HEK293T (cell line): ENCODE measurements at regions not wholly inside any gene's neighbourhood (a gene's known extent, or its start where the extent isn't known, plus 50 kb on each side); places are given as distances from the start of the nearest gene placed in this dataset.

Experiments used
- ARNT ChIP-seq: fragments of 450-650 bp; IDR thresholded peaks from 2 replicates; pipeline ENCODE4 v1.6.1; 2017; ENCODE audit warnings: mild to moderate bottlenecking
- BHLHE40 ChIP-seq: fragments of 450-650 bp; IDR thresholded peaks from 2 replicates; pipeline ENCODE4 v1.6.1; 2016; ENCODE audit warnings: mild to moderate bottlenecking, moderate library complexity, borderline replicate concordance
- CTBP1 ChIP-seq: fragments of 450-650 bp; IDR thresholded peaks from 2 replicates; pipeline ENCODE4 v1.6.1; 2016; ENCODE audit warnings: borderline replicate concordance
- ELF4 ChIP-seq: fragments of 450-650 bp; IDR thresholded peaks from 2 replicates; pipeline ENCODE4 v1.6.1; 2017; ENCODE audit warnings: antibody characterized with exemption
- FOXA1 ChIP-seq: fragments of 450-650 bp; IDR thresholded peaks from 2 replicates; pipeline ENCODE4 v1.6.1; 2016; ENCODE audit warnings: mild to moderate bottlenecking
- FOXK2 ChIP-seq: fragments of 450-650 bp; IDR thresholded peaks from 2 replicates; pipeline ENCODE4 v1.6.1; 2016; ENCODE audit warnings: mild to moderate bottlenecking
- FOXM1 ChIP-seq: fragments of 450-650 bp; IDR thresholded peaks from 2 replicates; pipeline ENCODE4 v1.6.1; 2017; ENCODE audit warnings: mild to moderate bottlenecking, borderline replicate concordance
- HDGF ChIP-seq: fragments of 450-650 bp; IDR thresholded peaks from 2 replicates; pipeline ENCODE4 v1.6.1; 2017; ENCODE audit warnings: antibody characterized with exemption, borderline replicate concordance
- L3MBTL2 ChIP-seq: fragments of 450-650 bp; conservative IDR thresholded peaks from 2 replicates; pipeline ENCODE4 v1.6.1; 2016; ENCODE audit warnings: mild to moderate bottlenecking
- LEF1 ChIP-seq: fragments of 450-650 bp; IDR thresholded peaks from 2 replicates; pipeline ENCODE4 v1.6.1; 2017; ENCODE audit warnings: mild to moderate bottlenecking, borderline replicate concordance
- NFRKB ChIP-seq: fragments of 450-650 bp; IDR thresholded peaks from 2 replicates; pipeline ENCODE4 v1.6.1; 2016; ENCODE audit warnings: mild to moderate bottlenecking, moderate library complexity
- SP1 ChIP-seq: fragments of 450-650 bp; IDR thresholded peaks from 2 replicates; pipeline ENCODE4 v1.6.1; 2017
- SUZ12 ChIP-seq: fragments of 450-650 bp; IDR thresholded peaks from 2 replicates; pipeline ENCODE4 v1.6.1; 2016; ENCODE audit warnings: mild to moderate bottlenecking
- TARDBP ChIP-seq: fragments of 450-650 bp; IDR thresholded peaks from 2 replicates; pipeline ENCODE4 v1.6.1; 2016

GRCh38 chr18:59050661-59051057 is 89.0 kb upstream of the SEC11C start:
- TF ChIP-seq FOXA1 (no peak), HDGF (no peak), SP1 (no peak), BHLHE40 (no peak), L3MBTL2 (no peak), TARDBP (no peak), ARNT (no peak), FOXK2 (no peak), CTBP1 (no peak), NFRKB (no peak), ELF4 (no peak), SUZ12 (no peak), FOXM1 (no peak), LEF1 (no peak)
